ENCODE measurements at regions not wholly inside any gene's neighbourhood (a gene's known extent, or its start where the extent isn't known, plus 50 kb on each side); places are given as distances from the start of the nearest gene placed in this dataset.

DNA sequence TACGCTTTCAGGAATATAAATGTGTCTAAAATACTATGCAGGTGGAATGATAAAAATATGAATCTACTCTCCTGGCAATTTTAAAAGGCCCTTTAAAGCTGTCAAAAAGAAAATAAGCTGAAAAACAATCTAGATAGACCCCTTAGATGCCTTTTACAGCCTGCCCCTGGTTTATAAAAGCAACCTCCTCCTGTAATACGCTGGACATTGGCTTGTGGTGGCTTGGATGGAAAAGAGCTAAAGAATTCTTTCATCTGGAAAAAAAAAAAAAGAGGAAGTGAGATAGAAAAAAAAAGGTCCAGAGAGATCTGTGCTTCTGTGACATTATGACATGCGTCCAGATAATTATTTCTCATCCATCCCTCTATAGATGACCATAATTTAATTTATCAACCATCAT is 115.9 kb upstream of the NRSN1 start:
- TF ChIP-seq, protein P1, sequence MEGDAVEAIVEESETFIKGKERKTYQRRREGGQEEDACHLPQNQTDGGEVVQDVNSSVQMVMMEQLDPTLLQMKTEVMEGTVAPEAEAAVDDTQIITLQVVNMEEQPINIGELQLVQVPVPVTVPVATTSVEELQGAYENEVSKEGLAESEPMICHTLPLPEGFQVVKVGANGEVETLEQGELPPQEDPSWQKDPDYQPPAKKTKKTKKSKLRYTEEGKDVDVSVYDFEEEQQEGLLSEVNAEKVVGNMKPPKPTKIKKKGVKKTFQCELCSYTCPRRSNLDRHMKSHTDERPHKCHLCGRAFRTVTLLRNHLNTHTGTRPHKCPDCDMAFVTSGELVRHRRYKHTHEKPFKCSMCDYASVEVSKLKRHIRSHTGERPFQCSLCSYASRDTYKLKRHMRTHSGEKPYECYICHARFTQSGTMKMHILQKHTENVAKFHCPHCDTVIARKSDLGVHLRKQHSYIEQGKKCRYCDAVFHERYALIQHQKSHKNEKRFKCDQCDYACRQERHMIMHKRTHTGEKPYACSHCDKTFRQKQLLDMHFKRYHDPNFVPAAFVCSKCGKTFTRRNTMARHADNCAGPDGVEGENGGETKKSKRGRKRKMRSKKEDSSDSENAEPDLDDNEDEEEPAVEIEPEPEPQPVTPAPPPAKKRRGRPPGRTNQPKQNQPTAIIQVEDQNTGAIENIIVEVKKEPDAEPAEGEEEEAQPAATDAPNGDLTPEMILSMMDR (IDR thresholded peaks at IDR 0.05; ENCODE audit: low read length), result no peak
- TF ChIP-seq EZH2 (IDR thresholded peaks at IDR 0.05; ENCODE audit: borderline replicate concordance, low read length), result no peak
- Histone ChIP-seq H3K9me2 (ENCODE audit: low read depth, low read length) (no peaks in the 10 kb centered on the region), H3K4me3 (ENCODE audit: low read depth, low read length, poor library complexity, severe bottlenecking) (no peak overlapping the region), H3K36me3 (ENCODE audit: insufficient read depth, low read length) (no peaks in the 10 kb centered on the region), H3K4me2 (ENCODE audit: low read length) (no peak overlapping the region), H3K9me3 (ENCODE audit: low read length) (no peaks in the 10 kb centered on the region), H3K9ac (ENCODE audit: low read length) (no peak overlapping the region), H3F3A (ENCODE audit: insufficient read depth, low read length) (no peaks in the 10 kb centered on the region), H4K20me1 (ENCODE audit: insufficient read depth, low read length) (no peaks in the 10 kb centered on the region), H2AFZ (ENCODE audit: low read length) (no peak overlapping the region), H3K4me1 (ENCODE audit: insufficient read depth, low read length, severe bottlenecking) (no peaks in the 10 kb centered on the region), H3K79me2 (ENCODE audit: insufficient read depth, low read length) (no peaks in the 10 kb centered on the region), H3K27me3 (ENCODE audit: insufficient read depth, low read length) (no peaks in the 10 kb centered on the region), H3K27ac (ENCODE audit: low read depth, low read length, poor library complexity, severe bottlenecking) (no peak overlapping the region)

DNA sequence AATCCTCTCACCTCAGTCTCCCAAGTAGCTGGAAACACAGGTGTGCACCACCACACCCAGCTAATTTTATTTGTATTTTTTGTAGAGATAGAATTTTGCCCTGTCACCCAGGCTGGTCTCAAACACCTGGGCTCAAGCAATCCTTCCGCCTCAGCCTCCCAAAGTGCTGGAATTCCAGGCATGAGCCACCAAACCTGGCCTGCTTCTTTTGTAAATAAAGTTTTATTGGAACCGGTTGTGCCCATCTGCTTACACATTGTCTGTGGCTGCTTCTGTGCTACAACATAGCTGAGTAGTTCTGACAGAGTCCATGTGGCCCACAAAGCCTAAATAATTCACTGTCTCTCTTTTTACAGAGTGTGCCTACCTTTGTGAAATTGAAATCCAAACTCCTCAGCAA is 109.7 kb upstream of the NRSN1 start:
- TF ChIP-seq, protein P1 (IDR thresholded peaks at IDR 0.05; ENCODE audit: low read length), result no peak
- no peak for TF ChIP-seq EZH2 (IDR thresholded peaks at IDR 0.05; ENCODE audit: borderline replicate concordance, low read length)

DNA sequence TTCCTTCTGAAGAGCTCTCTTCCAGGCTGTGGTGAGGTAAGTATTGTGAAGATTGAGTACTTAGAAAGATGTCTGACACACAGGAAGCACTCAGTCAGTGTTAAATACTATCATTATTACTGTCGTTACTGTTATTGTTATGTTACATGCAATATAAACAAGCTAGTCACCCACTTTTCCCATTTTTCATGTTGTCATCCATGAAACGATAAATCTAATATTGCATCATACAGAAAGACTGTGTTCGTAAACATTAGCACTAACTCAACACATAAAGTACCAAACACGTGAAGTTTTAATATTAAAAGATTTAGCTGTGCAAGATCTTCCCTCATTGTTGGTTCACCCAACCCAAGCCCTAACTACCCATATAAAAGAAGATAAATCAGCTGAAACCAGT is 109.2 kb upstream of the NRSN1 start:
- H3K4me2 ChIP-seq (ENCODE audit: low read length), result no peak overlapping the region
- no peaks in the 10 kb centered on the region for H3K9me2 ChIP-seq (ENCODE audit: low read depth, low read length)
- no peak overlapping the region for H3K9ac ChIP-seq (ENCODE audit: low read length)
- H2AFZ ChIP-seq (ENCODE audit: low read length), result no peak overlapping the region
- H3K4me1 ChIP-seq (ENCODE audit: insufficient read depth, low read length, severe bottlenecking), result no peaks in the 10 kb centered on the region
- H3K4me3 ChIP-seq (ENCODE audit: low read depth, low read length, poor library complexity, severe bottlenecking), result no peak overlapping the region
- H3K9me3 ChIP-seq (ENCODE audit: low read length), result no peaks in the 10 kb centered on the region
- no peak for TF ChIP-seq EZH2 (IDR thresholded peaks at IDR 0.05; ENCODE audit: borderline replicate concordance, low read length)
- TF ChIP-seq, protein P1 (IDR thresholded peaks at IDR 0.05; ENCODE audit: low read length), result no peak
- H3F3A ChIP-seq (ENCODE audit: insufficient read depth, low read length), result no peaks in the 10 kb centered on the region
- no peak overlapping the region for H3K27ac ChIP-seq (ENCODE audit: low read depth, low read length, poor library complexity, severe bottlenecking)
- no peaks in the 10 kb centered on the region for H3K27me3 ChIP-seq (ENCODE audit: insufficient read depth, low read length)
- H4K20me1 ChIP-seq (ENCODE audit: insufficient read depth, low read length), result no peaks in the 10 kb centered on the region
- no peaks in the 10 kb centered on the region for H3K79me2 ChIP-seq (ENCODE audit: insufficient read depth, low read length)
- no peaks in the 10 kb centered on the region for H3K36me3 ChIP-seq (ENCODE audit: insufficient read depth, low read length)

More for the DNA sequence above, 109.7 kb upstream of the NRSN1 start:
- no peaks in the 10 kb centered on the region for H3K79me2 ChIP-seq (ENCODE audit: insufficient read depth, low read length)
- H3F3A ChIP-seq (ENCODE audit: insufficient read depth, low read length), result no peaks in the 10 kb centered on the region
- H3K4me1 ChIP-seq (ENCODE audit: insufficient read depth, low read length, severe bottlenecking), result no peaks in the 10 kb centered on the region
- H3K9ac ChIP-seq (ENCODE audit: low read length), result no peak overlapping the region
- no peaks in the 10 kb centered on the region for H4K20me1 ChIP-seq (ENCODE audit: insufficient read depth, low read length)
- H2AFZ ChIP-seq (ENCODE audit: low read length), result no peak overlapping the region
- no peaks in the 10 kb centered on the region for H3K27me3 ChIP-seq (ENCODE audit: insufficient read depth, low read length)
- H3K9me3 ChIP-seq (ENCODE audit: low read length), result no peaks in the 10 kb centered on the region
- no peak overlapping the region for H3K27ac ChIP-seq (ENCODE audit: low read depth, low read length, poor library complexity, severe bottlenecking)
- no peak overlapping the region for H3K4me3 ChIP-seq (ENCODE audit: low read depth, low read length, poor library complexity, severe bottlenecking)
- no peaks in the 10 kb centered on the region for H3K36me3 ChIP-seq (ENCODE audit: insufficient read depth, low read length)
- no peak overlapping the region for H3K4me2 ChIP-seq (ENCODE audit: low read length)
- no peaks in the 10 kb centered on the region for H3K9me2 ChIP-seq (ENCODE audit: low read depth, low read length)

Measured in OCI-LY1 (cell line).